AG08395 (cell line): ENCODE measurements at regions not wholly inside any gene's neighbourhood (a gene's known extent, or its start where the extent isn't known, plus 50 kb on each side); places are given as distances from the start of the nearest gene placed in this dataset.

Experiments
- DNase-seq: peaks from one replicate; pipeline ENCODE4 v3.0.0; 2012; ENCODE audit warnings: mixed read lengths, low spot score

DNA sequence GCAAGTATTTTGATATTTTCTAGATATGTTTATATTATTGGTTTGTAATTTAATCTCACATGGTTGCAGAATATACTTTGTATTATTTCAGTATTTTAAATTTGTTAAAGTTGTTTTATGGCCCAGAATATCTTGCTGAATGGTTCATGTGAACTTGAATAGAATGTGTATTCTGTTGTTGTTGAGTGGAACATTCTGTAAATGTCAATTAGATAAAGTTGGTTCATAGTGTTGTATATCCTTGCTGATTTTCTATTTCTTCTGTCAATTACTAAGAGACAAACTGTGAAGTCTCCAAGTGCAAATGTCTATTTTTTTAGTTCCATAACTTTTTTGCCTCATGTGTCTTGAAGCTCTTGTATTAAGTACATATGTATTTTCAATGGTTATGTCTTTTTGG is 411.7 kb downstream of the NPIPA7 start:
- DNase-seq: no peak

DNA sequence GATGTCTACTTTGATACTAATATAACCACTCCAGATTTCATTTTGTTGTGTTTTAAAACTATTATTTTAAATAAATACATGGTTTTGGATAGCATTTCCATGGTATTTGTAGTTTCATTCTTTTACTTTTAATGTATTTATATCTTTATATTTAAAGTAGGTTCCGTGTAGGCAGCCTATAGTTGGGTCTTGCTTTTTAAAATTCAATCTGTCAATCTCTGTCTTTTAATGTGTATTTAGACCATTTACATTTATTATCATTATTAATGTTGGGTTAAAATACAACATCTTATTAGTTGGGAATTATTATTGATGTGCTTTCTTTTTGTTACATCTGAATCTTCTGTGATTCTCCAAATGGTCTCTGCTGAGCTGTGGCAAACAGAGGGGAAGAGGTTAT is 412.1 kb downstream of the NPIPA7 start:
- DNase-seq: no peak

DNA sequence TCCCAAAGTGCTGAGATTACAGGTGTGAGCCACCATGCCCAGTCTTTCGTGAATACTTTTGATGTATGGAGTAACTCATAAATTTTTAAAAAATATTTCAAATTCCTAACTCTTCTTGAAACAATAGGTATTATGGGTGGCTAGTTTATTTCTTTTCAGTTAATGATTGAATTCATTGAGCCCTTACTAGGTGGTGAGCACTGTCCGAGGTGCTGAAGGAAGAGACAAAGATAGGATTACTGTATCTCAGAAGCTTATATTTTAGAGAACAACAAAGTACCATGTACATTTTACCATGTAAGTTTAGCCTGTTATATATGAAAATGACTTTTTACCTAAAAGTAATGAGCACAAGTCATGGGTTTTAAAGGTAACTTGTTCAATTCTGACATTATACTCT is 418.3 kb downstream of the NPIPA7 start:
- DNase-seq: no peak

DNA sequence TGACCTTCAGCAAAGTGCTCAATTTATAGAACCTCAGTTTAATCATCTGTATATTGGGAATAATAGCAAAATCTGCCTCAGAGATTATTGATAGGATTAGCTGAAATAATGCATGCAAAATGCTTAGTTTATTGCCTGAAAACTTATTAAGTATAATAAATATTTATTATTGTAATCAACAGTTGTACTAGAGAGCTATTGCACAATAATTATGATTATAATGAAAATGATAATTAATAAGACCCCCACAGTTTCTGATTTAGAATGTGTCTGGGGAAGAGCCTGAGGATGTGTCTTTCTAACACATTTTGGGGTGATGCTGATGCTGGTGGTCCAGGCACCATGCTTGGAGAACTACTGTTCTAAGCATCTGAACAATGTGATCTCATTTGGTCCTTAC is 419.6 kb downstream of the NPIPA7 start:
- no peak for DNase-seq

DNA sequence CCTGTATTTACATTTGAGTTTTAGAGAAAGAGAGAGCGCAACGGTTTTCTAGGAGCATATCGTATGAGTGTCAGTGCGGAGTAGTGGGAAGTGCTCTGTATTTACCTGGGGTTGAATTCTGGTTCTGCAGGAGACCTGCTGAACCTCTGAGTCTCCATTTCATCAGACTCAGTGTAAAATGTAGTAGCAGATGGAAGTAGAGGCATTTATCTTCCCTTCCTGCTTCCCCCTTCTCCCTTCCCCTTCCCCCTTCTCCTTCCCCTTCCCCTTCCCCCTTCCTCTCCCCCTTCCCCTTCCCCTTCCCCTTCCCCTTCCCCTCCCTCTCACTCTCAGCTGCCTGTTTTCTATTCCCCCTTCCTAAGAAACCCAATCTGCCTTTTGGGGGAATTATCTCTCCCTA is 426.9 kb downstream of the NPIPA7 start:
- no peak for DNase-seq

DNA sequence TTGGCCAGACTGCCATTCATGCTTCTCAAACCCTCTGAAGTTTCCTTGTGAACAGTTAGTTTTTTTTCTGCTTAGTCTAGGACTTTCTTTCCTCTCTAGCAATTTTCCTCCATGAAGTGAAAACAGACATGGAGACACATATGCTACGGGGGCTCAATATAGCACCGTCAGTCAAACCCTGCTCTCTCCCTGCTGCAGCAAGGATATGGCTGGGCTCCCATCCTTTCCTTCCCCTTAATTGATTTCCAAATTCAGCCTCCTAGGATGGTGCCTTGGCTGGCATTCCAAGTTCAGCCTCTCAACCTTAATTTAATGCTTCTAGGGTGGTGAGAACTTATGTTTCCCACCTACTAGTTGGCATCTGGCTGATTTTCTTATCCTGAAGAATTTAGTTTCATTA is 436.7 kb downstream of the NPIPA7 start:
- DNase-seq: no peak

DNA sequence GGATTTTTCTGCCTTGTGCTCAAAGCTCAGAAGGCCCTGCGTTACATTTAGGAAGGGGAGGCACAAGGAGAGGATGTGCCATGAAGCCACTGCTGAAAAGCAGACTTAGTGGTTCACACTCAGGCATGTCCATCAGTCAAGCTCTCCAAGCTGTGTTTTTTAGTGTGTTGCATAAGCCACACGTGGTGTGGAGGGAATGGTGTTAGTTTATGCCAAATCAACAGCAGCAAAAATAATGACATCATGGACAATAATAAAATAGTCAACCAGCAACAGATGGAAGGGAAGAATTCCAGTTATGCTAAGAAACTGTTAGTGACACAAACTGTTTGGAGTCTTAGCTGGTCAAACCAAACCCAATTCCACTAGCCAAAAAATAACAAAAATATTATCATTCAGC is 438.3 kb downstream of the NPIPA7 start:
- DNase-seq: no peak

DNA sequence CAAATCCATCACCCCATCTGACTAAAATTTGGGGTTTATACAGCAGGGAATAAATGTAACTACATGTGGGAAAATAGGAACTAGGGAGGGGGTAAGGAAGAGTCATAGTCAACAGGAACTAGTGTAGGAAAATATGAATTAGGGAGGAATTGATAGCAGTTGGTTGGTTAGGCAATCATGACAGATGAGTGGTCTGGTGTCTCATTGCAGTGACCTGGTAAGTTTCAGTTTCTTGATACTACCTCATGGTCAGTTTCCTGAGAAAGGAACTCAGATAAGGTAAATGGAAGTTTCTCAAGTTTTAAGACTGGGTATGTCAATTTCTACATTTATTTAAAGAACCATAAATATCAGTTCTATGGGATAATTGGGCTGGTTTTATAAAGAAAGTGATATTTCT is 442.3 kb downstream of the NPIPA7 start:
- DNase-seq: no peak

DNA sequence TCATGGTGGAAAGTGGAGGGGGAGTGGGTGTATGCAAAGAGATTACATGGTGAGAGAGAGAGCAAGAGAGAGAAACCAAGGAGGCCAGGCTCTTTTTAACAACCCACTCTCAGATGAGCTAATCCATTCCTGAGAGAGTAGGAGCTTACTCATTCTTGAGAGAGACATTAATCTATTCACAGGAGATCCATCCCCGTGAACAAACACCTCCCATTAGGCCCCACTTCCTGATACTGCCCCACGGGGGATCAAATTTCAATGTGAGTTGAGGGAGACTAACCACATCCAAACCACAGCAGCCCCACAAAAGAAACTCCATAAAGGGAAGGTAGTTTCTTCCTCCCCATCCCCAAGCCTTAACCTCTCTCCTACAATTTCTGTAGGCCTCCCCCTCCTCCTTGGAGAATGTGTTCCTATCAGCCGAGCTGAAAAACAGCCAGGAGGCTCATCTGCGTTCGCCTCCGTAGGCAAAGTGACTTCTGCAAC is 450.0 kb downstream of the NPIPA7 start:
- DNase-seq: no peak

DNA sequence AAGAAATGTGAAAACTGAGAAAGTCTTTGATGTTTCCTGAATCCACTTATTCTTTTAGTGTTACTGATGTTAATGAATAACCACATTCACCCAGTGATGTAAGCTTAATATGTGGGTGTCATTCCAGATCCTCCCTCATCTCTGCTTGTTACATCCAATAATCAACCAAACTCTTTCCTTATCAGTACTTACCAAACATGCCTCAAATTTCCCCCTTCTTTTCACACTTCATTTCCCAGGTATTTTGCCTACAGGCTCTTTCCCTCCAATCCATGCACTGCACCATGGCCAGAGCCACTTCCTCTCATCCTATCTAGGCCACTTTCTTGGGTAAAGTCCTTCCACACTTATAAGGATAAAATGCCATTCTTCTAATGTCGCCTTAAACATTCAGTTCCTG is 451.5 kb downstream of the NPIPA7 start:
- no peak for DNase-seq

DNA sequence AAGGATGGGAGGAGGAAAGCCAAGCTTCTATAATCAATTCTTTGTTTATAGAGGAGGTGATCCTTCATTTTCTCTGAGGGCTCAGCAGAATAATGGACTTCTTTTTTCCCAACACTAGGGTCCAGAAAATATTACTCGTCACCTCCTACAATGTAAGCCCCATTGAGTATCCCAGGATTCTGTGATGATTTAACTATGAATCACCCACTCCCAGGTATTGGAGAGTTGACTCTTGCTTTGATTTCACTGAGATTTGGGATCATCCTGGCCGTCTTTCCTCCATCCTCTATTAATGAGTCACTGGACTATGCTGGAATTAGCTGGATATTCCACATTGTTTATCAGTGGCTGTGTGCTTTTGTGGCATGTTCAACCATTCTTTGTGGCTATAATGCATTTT is 452.0 kb downstream of the NPIPA7 start:
- DNase-seq: no peak

DNA sequence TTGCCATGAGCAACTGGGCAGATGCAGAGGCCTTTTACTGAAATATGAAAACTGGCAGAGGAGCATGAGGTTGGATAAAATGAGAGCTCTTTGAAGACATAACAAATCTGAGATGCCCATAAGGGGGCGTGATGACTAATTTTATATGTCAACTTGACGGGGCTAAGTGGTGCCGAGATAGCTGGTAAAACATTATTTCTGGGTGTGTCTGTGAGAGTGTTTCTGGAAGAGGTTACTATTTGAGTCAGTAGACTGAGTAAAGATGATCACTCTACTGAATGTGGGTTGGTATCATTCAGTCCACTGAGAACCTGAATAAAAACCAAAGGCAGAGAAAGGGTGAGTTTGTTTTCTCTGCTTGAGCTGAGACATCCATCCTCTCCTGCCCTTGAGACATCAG is 454.2 kb downstream of the NPIPA7 start:
- DNase-seq: no peak

DNA sequence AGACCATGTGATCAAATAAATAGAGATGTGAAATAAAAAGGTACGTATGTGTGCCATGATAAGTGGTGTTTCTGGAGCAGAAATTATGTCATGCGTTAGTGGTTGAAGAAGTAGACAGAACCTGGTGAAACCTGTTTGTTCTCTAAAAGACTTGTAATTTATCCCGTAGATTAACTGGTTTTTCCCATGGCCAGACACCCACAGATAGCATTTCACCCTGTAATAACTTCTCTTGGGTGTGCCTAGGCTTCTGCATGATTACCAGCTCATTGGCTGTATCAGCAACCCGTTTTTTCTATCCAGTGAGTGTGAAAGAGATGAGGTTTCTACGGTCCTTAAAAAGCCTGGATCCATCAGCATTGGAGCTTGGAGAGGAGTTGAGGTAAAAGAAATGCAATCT is 471.3 kb downstream of the NPIPA7 start:
- DNase-seq: no peak

DNA sequence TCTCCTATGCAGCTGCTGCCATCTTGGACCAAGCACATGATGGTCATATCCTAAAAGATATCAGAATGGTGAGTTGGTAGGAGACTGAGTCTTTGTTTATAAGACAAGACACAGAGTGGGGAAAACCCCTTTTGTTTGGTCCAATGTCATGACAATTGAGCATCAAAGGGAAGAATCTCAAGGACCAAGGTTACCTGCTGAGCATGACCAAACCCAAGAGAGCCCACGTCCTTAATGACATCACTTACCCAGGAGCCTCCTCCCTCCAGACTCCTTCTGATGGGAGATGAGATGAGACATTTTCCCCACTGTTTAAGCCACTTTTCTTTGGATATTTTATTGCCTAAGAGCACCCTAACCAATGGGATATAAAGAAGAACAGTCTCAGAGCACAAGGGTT is 478.1 kb downstream of the NPIPA7 start:
- DNase-seq: no peak

DNA sequence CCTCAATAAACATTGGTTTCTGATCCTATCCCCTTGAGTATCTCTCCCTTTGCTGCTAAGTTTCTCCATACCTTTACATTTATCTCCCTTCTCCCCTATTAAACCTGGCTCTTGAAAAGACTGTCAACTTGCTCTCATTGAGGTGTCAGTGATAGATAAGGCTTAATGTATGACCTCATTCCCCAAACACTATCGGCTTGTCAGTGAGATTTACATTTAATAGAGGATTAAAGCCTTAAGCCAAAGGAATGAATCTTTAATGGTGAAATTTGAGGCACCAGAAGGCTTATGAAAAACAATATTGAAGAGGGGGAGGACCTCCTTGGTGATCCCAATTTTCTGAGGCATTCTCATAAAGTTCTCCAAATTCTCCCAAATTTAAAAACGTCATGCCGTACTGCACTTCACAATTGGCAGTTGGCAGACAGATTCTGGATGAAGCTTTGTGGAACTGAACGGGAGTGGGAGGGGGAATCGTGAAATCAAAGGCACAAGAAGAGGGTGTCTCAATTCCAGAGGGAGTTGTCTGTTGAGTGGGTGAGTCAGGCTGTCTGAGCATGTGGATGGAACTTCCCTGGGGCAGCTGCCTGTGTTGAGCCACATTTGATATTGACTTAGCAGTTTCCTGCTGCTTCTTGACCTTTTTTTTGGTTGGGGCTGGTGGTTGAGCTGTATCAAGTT is 478.8 kb downstream of the NPIPA7 start:
- DNase-seq: no peak

DNA sequence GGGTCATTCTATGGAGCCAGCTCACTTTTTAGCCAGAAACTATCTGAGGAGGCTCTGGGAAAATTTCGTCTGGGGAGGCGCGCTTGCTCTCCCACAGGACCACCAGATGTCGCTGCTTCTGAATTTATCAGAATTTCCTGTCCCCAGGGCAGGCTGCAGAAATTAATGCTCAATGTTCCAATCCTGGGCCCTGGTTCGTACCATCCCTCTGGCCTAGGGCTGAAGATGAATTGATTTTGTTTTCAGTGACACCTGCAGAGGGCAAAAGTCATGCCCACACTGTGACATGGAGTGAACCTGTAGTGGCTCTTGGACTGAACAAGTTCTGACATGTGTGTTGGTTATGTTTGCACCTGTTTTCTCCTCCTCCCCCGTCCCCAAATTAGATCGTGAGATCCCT is 482.6 kb downstream of the NPIPA7 start:
- peak; percentile 48 for DNase-seq

DNA sequence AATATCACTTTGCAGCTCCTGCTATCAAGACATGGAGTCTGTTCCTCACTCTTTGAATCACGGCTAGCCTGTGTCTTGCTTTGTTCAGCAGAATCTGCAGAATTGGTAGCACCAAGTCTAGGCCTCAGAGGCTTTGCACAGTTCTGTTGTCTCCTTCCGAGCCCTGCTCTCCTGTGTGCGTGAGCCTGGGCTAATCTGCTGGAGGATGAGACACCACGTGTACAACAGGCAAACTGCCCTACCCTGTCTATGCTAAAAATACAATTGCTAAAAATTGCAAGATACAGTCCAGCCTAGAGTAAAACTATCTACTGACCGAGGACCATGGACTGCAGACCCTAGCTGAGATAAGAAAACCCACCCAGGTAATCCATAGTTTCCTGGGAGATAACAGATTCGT is 484.7 kb downstream of the NPIPA7 start:
- no peak for DNase-seq

DNA sequence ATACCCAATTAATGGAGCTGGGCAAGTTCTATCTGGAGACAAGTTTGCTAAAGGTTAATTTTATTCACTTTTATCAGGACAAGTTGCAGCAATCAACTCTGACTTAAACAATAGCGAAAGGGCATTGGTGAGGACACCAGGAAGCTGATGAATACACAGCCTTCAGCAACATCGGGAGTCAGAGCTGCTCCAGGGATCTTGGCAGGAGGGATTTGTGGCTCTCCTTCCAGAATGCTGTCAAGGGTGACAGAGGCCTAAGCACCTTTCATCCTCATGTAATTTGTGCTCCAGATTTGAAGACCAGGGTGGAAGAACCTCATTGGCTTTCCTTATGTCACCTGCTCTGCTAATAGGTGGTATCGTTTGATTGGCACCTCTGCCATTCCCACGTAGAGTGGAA is 485.6 kb downstream of the NPIPA7 start:
- no peak for DNase-seq

DNA sequence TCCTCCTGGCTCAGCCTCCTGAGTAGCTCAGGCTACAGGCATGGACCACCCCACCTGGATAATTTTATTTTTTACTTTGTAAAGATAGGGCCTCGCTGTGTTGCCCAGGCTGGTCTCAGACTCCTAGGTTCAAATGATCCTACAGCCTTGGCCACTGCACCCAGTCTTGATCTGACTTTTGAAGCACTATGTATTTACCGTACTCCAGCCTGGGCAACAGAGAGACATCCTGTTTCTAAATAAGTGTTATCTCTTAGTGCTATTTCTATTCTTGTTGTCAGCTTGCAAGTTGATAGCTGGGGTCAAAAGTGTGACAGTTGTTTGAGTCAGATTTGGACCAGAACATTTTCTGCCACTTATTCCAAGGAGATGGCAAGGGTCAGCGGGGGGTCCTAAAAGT is 486.4 kb downstream of the NPIPA7 start:
- no peak for DNase-seq

DNA sequence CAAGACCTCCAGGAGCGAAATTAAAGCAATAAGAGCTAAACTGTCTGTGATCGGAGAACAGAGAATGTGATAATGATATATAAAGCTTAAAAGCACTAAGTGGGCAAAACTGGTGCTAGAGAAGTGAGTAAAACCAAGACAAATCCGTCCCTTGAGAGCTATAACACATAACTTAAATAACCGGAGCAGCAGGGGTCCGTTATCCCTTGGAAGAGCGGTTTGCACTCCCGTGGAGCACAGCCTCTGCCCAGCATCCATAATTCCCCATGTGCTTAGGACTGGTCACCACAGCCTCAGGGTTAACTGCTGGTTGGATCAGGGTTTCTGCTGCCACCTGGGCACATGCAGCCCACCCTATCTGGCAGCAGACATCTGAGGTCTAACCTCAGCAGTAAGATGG is 489.0 kb downstream of the NPIPA7 start:
- no peak for DNase-seq

DNA sequence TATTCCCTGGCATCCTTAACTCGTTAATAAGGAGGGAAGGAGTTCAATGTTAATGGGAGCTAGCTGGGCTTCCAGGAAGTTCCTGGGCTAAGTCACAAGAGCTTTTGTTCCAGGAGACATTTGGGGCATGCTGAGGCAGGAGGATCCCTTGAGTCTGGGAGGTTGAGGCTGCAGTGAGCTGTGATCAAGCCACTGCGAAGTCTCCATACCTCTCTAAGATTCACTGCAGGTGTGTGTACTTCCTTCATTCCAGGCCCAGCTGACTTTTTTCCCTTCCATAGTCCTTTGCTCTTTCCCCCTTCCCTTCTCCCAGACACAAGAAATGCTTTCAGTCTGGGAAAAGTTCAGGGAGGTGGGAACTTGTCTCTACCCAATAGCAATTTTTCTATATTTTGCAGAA is 489.8 kb downstream of the NPIPA7 start:
- no peak for DNase-seq

DNA sequence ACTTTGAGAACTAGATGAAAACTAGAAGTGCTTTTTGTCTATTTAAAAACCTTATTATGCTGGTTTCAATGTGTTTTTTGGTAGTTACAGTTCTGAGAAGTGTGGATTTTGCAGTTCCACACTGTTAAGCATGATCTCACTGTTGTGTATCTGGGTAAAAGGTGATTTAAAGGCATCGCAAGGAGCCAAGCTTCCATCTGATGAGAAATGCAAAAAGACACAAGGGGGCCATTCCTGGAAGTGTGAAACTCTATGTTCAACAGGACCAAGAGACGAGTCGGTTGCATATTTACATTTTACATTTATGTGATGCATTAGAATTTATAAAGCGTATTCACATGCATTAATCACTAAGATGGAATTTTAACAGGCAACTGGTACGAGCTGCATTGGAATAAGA is 490.8 kb downstream of the NPIPA7 start:
- DNase-seq: no peak

DNA sequence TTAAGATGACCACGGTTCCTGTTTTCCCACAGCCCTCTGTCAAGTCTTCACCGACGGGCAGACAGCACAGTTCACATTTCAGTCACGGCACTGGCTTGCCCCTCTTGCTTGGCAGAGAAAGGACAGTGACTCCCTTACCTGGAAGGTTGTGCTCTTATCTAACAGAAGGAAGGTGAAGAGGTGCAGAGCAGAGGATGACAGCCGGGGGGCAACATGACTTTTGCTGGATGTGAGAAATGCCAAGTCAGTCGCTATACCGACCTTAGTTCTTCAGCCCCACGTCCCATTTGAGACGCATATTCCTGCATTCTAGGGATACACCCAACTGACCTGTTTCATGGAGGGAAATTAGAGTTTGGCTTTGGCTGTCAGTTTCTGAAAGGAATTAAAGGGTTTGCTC is 492.3 kb downstream of the NPIPA7 start:
- no peak for DNase-seq

DNA sequence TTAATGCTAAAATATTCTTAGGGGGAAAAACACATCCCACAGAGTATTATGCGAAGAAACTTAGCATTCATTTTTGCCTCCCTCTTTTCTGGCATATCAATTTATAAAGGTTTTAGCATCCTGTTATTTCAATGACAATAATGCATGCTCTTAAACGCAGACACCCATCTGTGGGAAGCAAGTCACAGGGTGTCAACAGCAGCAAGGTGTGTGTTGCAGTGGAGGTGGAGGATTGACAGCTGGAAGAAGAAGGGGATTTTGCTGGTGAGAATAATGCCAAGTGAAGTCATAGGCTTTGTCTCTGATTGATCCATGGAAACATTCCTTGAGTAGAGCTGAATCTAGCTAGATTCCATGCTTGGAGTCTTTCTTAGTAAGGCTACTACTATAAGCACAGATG is 498.1 kb downstream of the NPIPA7 start:
- no peak for DNase-seq
